Smooth muscle cell (in vitro differentiated cells): ENCODE measurements at regions not wholly inside any gene's neighbourhood (a gene's known extent, or its start where the extent isn't known, plus 50 kb on each side); places are given as distances from the start of the nearest gene placed in this dataset.

ENCODE experiments used
- DNase-seq: peaks from one replicate; lab custom pipeline; 2025; ENCODE audit not compliant: unreplicated experiment; lab: John Stamatoyannopoulos, UW
- H2AFZ ChIP-seq: fragments of 200-600 bp; sonication (generic); 2 replicates; pipeline ENCODE4 v1.6.0; 2016; ENCODE audit warnings: antibody characterized with exemption, low read depth, mild to moderate bottlenecking
- H3F3A ChIP-seq: fragments of 200-600 bp; sonication (generic); 2 replicates; pipeline ENCODE4 v1.6.0; 2017; ENCODE audit warnings: antibody characterized with exemption, low read depth
- H3K27ac ChIP-seq: fragments of 200-600 bp; sonication (generic); 2 replicates; pipeline ENCODE4 v1.5.1; 2016; ENCODE audit warnings: low read depth, mild to moderate bottlenecking
- H3K27me3 ChIP-seq: fragments of 200-600 bp; sonication (generic); 2 replicates; pipeline ENCODE4 v1.6.1; 2016; ENCODE audit warnings: low read depth, mild to moderate bottlenecking
- H3K36me3 ChIP-seq: fragments of 200-600 bp; sonication (generic); 2 replicates; pipeline ENCODE4 v1.5.1; 2016; ENCODE audit warnings: low read depth
- H3K4me1 ChIP-seq: fragments of 200-600 bp; sonication (generic); 2 replicates; pipeline ENCODE4 v1.5.1; 2016; ENCODE audit warnings: low read depth
- H3K4me2 ChIP-seq: fragments of 200-600 bp; sonication (generic); 2 replicates; pipeline ENCODE4 v1.6.0; 2016; ENCODE audit warnings: mild to moderate bottlenecking
- H3K4me3 ChIP-seq: fragments of 200-600 bp; sonication (generic); 2 replicates; pipeline ENCODE4 v1.5.1; 2016; ENCODE audit warnings: mild to moderate bottlenecking
- H3K79me2 ChIP-seq: fragments of 200-600 bp; sonication (generic); 2 replicates; pipeline ENCODE4 v1.6.0; 2016; ENCODE audit warnings: low read depth, mild to moderate bottlenecking
- H3K9ac ChIP-seq: fragments of 200-600 bp; sonication (generic); 2 replicates; pipeline ENCODE4 v1.6.0; 2016; ENCODE audit warnings: low read depth
- H3K9me3 ChIP-seq: fragments of 200-600 bp; sonication (generic); replicated peaks from 2 replicates; pipeline ENCODE4 v1.5.1; 2016; ENCODE audit warnings: low read depth
- H4K20me1 ChIP-seq: fragments of 200-600 bp; sonication (generic); 2 replicates; pipeline ENCODE4 v1.6.0; 2016; ENCODE audit warnings: low read depth
- CTCF ChIP-seq: fragments of 200-600 bp; sonication (generic); IDR thresholded peaks from 2 replicates; pipeline ENCODE4 v1.5.1; 2017; ENCODE audit warnings: borderline replicate concordance, mild to moderate bottlenecking, antibody characterized with exemption; ENCODE audit not compliant: insufficient read depth, poor library complexity, severe bottlenecking
- WGBS: methylation state at CpG from one replicate; pipeline ENCODE4 v1.1.7; 2016; ENCODE audit warnings: low lambda C conversion rate; 5-methylcytosine and 5-hydroxymethylcytosine counted together

- no peak for DNase-seq
- H3K36me3 ChIP-seq, result no peaks in the 10 kb centered on the region
- 89% methylated on average over 12 of the region's 12 CpGs for WGBS
- H3K27me3 ChIP-seq, result no peaks in the 10 kb centered on the region
- H3F3A ChIP-seq, result no peaks in the 10 kb centered on the region
- H3K27ac ChIP-seq, result no peak overlapping the region
- H4K20me1 ChIP-seq, result no peaks in the 10 kb centered on the region
- H3K9me3 ChIP-seq, result no peaks in the 10 kb centered on the region
- no peaks in the 10 kb centered on the region for H3K79me2 ChIP-seq
- H3K4me2 ChIP-seq, result no peak overlapping the region
- no peak overlapping the region for H3K4me3 ChIP-seq
- no peak for TF ChIP-seq CTCF
- no peak overlapping the region for H3K9ac ChIP-seq
- no peak overlapping the region for H2AFZ ChIP-seq
- no peaks in the 10 kb centered on the region for H3K4me1 ChIP-seq
These were observed 331.4 kb downstream of the CCSER2 start for GRCh38 chr10:84659497-84660439.

- Histone ChIP-seq H3K27me3 (no peaks in the 10 kb centered on the region), H3K36me3 (no peaks in the 10 kb centered on the region), H4K20me1 (no peaks in the 10 kb centered on the region), H3K9ac (no peak overlapping the region), H3K4me3 (no peak overlapping the region), H3K4me1 (no peaks in the 10 kb centered on the region), H3K79me2 (no peaks in the 10 kb centered on the region), H2AFZ (no peak overlapping the region), H3K4me2 (no peak overlapping the region), H3K27ac (no peak overlapping the region), H3K9me3 (no peaks in the 10 kb centered on the region), H3F3A (no peaks in the 10 kb centered on the region)
- TF ChIP-seq CTCF, result no peak
- 80% methylated on average over 9 of the region's 9 CpGs for WGBS
- DNase-seq, result no peak
These were observed 332.2 kb downstream of the CCSER2 start for GRCh38 chr10:84660450-84661159.

GRCh38 chr10:84665211-84665610 is 336.8 kb downstream of the CCSER2 start:
- 89% methylated on average over 5 of the region's 5 CpGs for WGBS
- Histone ChIP-seq H4K20me1 (no peaks in the 10 kb centered on the region), H3K9me3 (no peaks in the 10 kb centered on the region), H3K4me3 (no peak overlapping the region), H3K4me2 (no peak overlapping the region), H3K27ac (no peak overlapping the region), H3K27me3 (no peaks in the 10 kb centered on the region), H2AFZ (no peak overlapping the region), H3F3A (no peaks in the 10 kb centered on the region), H3K79me2 (no peaks in the 10 kb centered on the region), H3K4me1 (no peaks in the 10 kb centered on the region), H3K9ac (no peak overlapping the region), H3K36me3 (no peaks in the 10 kb centered on the region)
- no peak for TF ChIP-seq CTCF
- no peak for DNase-seq
